Upper lobe of left lung (tissue), 6 donors: ENCODE measurements at regions not wholly inside any gene's neighbourhood (a gene's known extent, or its start where the extent isn't known, plus 50 kb on each side); places are given as distances from the start of the nearest gene placed in this dataset.

Experiments used
- ATAC-seq, 2 donors: fragments of 200-7000 bp; cut with Tn5 transposase; one replicate each; pipeline ENCODE4 v1.9.1; 2022; ENCODE audit warnings: mild to moderate bottlenecking in 2 of 2, moderate library complexity in 2 of 2; ENCODE audit not compliant: low FRiP score in 2 of 2
- DNase-seq, 2 donors: peaks; one replicate each; pipeline ENCODE4 v3.0.0-alpha.2; 2019 to 2020
- H3K27ac ChIP-seq, 4 donors: fragments of 200-600 bp; sonication (generic); one replicate each; pipeline ENCODE4 v1.5.1; 2016 to 2019
- H3K27me3 ChIP-seq, 4 donors: fragments of 200-600 bp; sonication (generic); one replicate each; pipeline ENCODE4 v1.5.1; 2017 to 2019
- H3K36me3 ChIP-seq, 4 donors: fragments of 200-600 bp; sonication (generic); one replicate each; pipeline ENCODE4 v1.5.1; 2016 to 2019
- H3K4me1 ChIP-seq, 4 donors: fragments of 200-600 bp; sonication (generic); one replicate each; pipeline ENCODE4 v1.5.1; 2018 to 2019
- H3K4me3 ChIP-seq, 4 donors: fragments of 200-600 bp; sonication (generic); one replicate each; pipeline ENCODE4 v1.5.1; 2017 to 2019; ENCODE audit warnings: mild to moderate bottlenecking in 2 of 4, moderate library complexity in 1 of 4
- H3K9me3 ChIP-seq, 4 donors: fragments of 200-600 bp; sonication (generic); one replicate each; pipeline ENCODE4 v1.5.1; 2018 to 2019
- CTCF ChIP-seq, 6 experiments: fragments of 450-650 bp in 4 of 6; fragments of 200-600 bp in 2 of 6; sonication (generic) in 2 of 6; IDR thresholded peaks; one replicate each; pipeline ENCODE4 v1.5.1; 2016 to 2019; ENCODE audit warnings: antibody characterized with exemption in 6 of 6
- EP300 ChIP-seq, 4 donors: sonication (generic); formaldehyde crosslinking; IDR thresholded peaks; one replicate each; pipeline ENCODE4 v1.5.1; 2017; ENCODE audit warnings: antibody characterized with exemption in 4 of 4, control low read depth in 2 of 4
- POLR2A ChIP-seq, 4 donors: fragments of 450-650 bp; IDR thresholded peaks; one replicate each; pipeline ENCODE4 v1.5.1; 2016 to 2017; ENCODE audit warnings: antibody characterized with exemption in 4 of 4, mild to moderate bottlenecking in 2 of 4
- POLR2AphosphoS5 ChIP-seq, 2 donors: sonication (generic); formaldehyde crosslinking; IDR thresholded peaks; one replicate each; pipeline ENCODE4 v1.5.1; 2017; ENCODE audit warnings: antibody characterized with exemption in 2 of 2
- WGBS, 2 donors: methylation state at CpG; one replicate each; pipeline ENCODE4 v1.1.5; 2017 to 2018; 5-methylcytosine and 5-hydroxymethylcytosine counted together
- donor health status: DM: no; HTN: no; CAD: no; lungs with moderate emphysema.
- donor health status: DM: no; HTN: yes; CAD: no; lungs with severe emphysema.

GRCh38 chr17:71905376-71906031 lies 215.3 kb upstream of the SOX9 start:
- ATAC-seq, result no peak
- Histone ChIP-seq H3K4me3 (no peak overlapping the region), H3K27ac (no peak overlapping the region), H3K27me3 (no peaks in the 10 kb centered on the region), H3K4me1 (no peaks in the 10 kb centered on the region), H3K36me3 (no peaks in the 10 kb centered on the region), H3K9me3 (no peaks in the 10 kb centered on the region)
- no peak for DNase-seq
- TF ChIP-seq CTCF (IDR thresholded peaks at IDR 0.05), result no peak
- no peak for TF ChIP-seq EP300 (IDR thresholded peaks at IDR 0.05)
- TF ChIP-seq POLR2AphosphoS5 (IDR thresholded peaks at IDR 0.05), result no peak
- TF ChIP-seq POLR2A (IDR thresholded peaks at IDR 0.05), result no peak
- WGBS, 2 donors, result 94 to 98% methylated on average over 3 of the region's 3 CpGs

DNA sequence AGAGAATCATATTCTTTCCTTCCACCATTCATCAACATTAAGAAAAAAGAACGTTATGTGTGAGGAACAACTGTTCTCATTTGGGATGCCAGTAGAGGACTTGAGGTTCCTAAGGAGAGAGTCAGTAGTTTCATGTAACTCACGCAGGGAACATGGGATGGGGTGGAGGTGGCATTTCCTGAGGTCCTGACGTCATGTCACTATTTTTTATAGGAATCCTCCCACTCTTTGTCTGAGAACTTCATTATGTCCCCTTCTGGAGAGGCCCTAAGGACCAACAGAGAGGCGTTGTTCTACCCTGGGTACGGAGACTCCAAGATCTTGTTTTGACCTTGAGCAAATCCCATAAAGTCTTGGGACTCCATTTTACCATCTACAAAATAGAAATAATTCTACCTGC lies 211.7 kb upstream of the SOX9 start:
- H3K4me3 ChIP-seq, result no peak overlapping the region
- H3K4me1 ChIP-seq, result no peaks in the 10 kb centered on the region
- ATAC-seq (no peak), DNase-seq (no peak)
- TF ChIP-seq EP300 (IDR thresholded peaks at IDR 0.05) (no peak), POLR2AphosphoS5 (IDR thresholded peaks at IDR 0.05) (no peak), POLR2A (IDR thresholded peaks at IDR 0.05) (no peak), CTCF (IDR thresholded peaks at IDR 0.05) (no peak)
- H3K36me3 ChIP-seq, result no peaks in the 10 kb centered on the region
- 74 to 82% methylated on average over 4 to 5 of the region's 5 CpGs for WGBS, 2 donors
- H3K9me3 ChIP-seq, result no peaks in the 10 kb centered on the region
- no peak overlapping the region for H3K27ac ChIP-seq
- no peaks in the 10 kb centered on the region for H3K27me3 ChIP-seq

DNA sequence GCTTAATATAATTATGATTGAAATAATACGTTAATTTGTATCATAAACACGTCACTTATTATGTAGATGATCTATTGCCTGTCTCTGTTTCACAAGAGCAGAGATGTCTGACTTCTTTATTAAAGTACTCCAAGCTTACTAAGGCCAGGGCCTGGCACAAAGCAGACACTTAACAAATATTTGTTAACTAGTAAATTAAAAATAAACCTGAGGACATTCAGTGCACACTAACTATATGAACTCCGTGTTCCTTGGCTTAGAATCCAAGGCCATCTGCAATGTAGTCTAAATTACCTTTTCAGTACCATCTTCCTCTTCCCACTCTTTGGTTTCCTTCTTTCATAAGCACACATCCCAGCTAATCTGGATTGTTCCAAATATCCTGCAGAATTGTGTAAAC lies 210.8 kb upstream of the SOX9 start:
- H3K9me3 ChIP-seq, result no peaks in the 10 kb centered on the region
- no peak overlapping the region for H3K4me3 ChIP-seq
- no peak overlapping the region for H3K27ac ChIP-seq
- H3K36me3 ChIP-seq, result no peaks in the 10 kb centered on the region
- no peak for TF ChIP-seq CTCF (IDR thresholded peaks at IDR 0.05)
- no peak for TF ChIP-seq EP300 (IDR thresholded peaks at IDR 0.05)
- no peak for TF ChIP-seq POLR2AphosphoS5 (IDR thresholded peaks at IDR 0.05)
- no peak for TF ChIP-seq POLR2A (IDR thresholded peaks at IDR 0.05)
- no peaks in the 10 kb centered on the region for H3K4me1 ChIP-seq
- ATAC-seq (no peak), DNase-seq (no peak)
- no peaks in the 10 kb centered on the region for H3K27me3 ChIP-seq
- 63 to 69% methylated on average over 3 of the region's 3 CpGs for WGBS, 2 donors

DNA sequence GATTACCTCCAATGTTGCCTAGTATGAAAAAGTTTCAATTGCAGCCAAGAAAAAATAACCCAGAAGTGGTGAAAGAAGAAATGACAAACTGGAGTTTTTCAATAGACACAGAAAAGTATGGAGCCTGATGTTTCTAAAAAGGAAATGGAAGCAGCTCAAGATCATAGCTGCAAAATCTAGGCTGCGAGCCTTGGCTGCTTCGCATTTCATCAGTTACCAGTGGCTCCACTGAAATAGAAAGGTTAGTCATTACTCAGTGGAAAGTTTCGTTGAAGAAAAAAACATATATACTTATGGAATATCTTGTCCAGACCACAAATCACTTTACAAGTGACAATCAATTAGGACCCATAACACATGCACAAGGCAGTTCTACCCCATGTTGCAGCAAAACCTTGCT lies 206.8 kb upstream of the SOX9 start:
- DNase-seq (no peak), ATAC-seq (no peak)
- no peaks in the 10 kb centered on the region for H3K36me3 ChIP-seq
- no peaks in the 10 kb centered on the region for H3K27me3 ChIP-seq
- no peak for TF ChIP-seq POLR2A (IDR thresholded peaks at IDR 0.05)
- no peak for TF ChIP-seq EP300 (IDR thresholded peaks at IDR 0.05)
- TF ChIP-seq CTCF (IDR thresholded peaks at IDR 0.05), result no peak
- no peak for TF ChIP-seq POLR2AphosphoS5 (IDR thresholded peaks at IDR 0.05)
- H3K9me3 ChIP-seq, result no peaks in the 10 kb centered on the region
- H3K4me3 ChIP-seq, result no peak overlapping the region
- H3K4me1 ChIP-seq, result no peaks in the 10 kb centered on the region
- no peak overlapping the region for H3K27ac ChIP-seq
- 82 to 90% methylated on average over 3 of the region's 3 CpGs for WGBS, 2 donors

- ATAC-seq (no peak), DNase-seq (no peak)
- Histone ChIP-seq H3K9me3 (no peaks in the 10 kb centered on the region), H3K4me3 (no peak overlapping the region), H3K27me3 (no peaks in the 10 kb centered on the region), H3K4me1 (no peaks in the 10 kb centered on the region), H3K36me3 (no peaks in the 10 kb centered on the region), H3K27ac (no peak overlapping the region)
- 39 to 72% methylated on average over 2 of the region's 2 CpGs for WGBS, 2 donors
- TF ChIP-seq CTCF (IDR thresholded peaks at IDR 0.05) (no peak), EP300 (IDR thresholded peaks at IDR 0.05) (no peak)
These were observed 206.0 kb upstream of the SOX9 start for GRCh38 chr17:71914812-71915211.
